HEK293 (cell line): ENCODE measurements at regions not wholly inside any gene's neighbourhood (a gene's known extent, or its start where the extent isn't known, plus 50 kb on each side); places are given as distances from the start of the nearest gene placed in this dataset.

Experiments used
- CTCF ChIA-PET: fragments of 350-600 bp; formaldehyde crosslinking; extraction: SDS; loops from one replicate; lab custom pipeline; 2021; ENCODE audit warnings: antibody characterized with exemption; lab: Yijun Ruan, JAX
- POLR2A ChIA-PET: fragments of 300-600 bp; formaldehyde crosslinking; extraction: SDS; loops from one replicate; lab custom pipeline; 2020; ENCODE audit warnings: antibody characterized with exemption, inconsistent platforms; lab: Yijun Ruan, JAX
- H3K27ac ChIP-seq: fragments of 200-500 bp; sonication (Bioruptor generic); 2 replicates; pipeline ENCODE4 v1.5.1; 2014; ENCODE audit warnings: low read depth, low read length, control low read depth, inconsistent platforms; ENCODE audit errors: extremely low read depth
- H3K36me3 ChIP-seq, 2 experiments: fragments of 200-500 bp in 1 of 2; sonication (Bioruptor generic) in 1 of 2; 1 replicate in 1 of 2; 2 replicates in 1 of 2; pipeline ENCODE4 v1.5.1; 2014 to 2017; ENCODE audit warnings: inconsistent platforms in 2 of 2, low read length in 2 of 2; ENCODE audit not compliant: control insufficient read depth in 2 of 2, insufficient read depth in 1 of 2
- H3K4me1 ChIP-seq: fragments of 200-500 bp; sonication (Bioruptor generic); 2 replicates; pipeline ENCODE4 v1.5.1; 2014; ENCODE audit warnings: mild to moderate bottlenecking, low read length, inconsistent platforms; ENCODE audit not compliant: control insufficient read depth, insufficient read depth
- H3K4me3 ChIP-seq: 2 replicates; pipeline ENCODE4 v1.5.1; 2011; ENCODE audit warnings: low read depth, mild to moderate bottlenecking, control low read depth, low read length, moderate library complexity
- H3K9me3 ChIP-seq: fragments of 200-500 bp; sonication (Bioruptor generic); 2 replicates; pipeline ENCODE4 v1.5.1; 2014; ENCODE audit warnings: low read depth, low read length, inconsistent platforms; ENCODE audit not compliant: control insufficient read depth, insufficient read depth
- AEBP2 ChIP-seq: fragments of 450-650 bp; formaldehyde crosslinking; IDR thresholded peaks from 2 replicates; pipeline ENCODE4 v1.5.1; 2016; ENCODE audit warnings: missing biosample characterization, missing genetic modification characterization, borderline replicate concordance
- FEZF1 ChIP-seq: fragments of 450-650 bp; formaldehyde crosslinking; IDR thresholded peaks from 2 replicates; pipeline ENCODE4 v1.5.1; 2016; ENCODE audit warnings: missing biosample characterization, missing genetic modification characterization
- GFI1B ChIP-seq: fragments of 450-650 bp; formaldehyde crosslinking; IDR thresholded peaks from 2 replicates; pipeline ENCODE4 v1.5.1; 2016; ENCODE audit warnings: missing biosample characterization, missing genetic modification characterization
- MYNN ChIP-seq: fragments of 450-650 bp; formaldehyde crosslinking; IDR thresholded peaks from 2 replicates; pipeline ENCODE4 v1.5.1; 2016; ENCODE audit warnings: missing biosample characterization, missing genetic modification characterization, borderline replicate concordance
- MZF1 ChIP-seq: fragments of 450-650 bp; formaldehyde crosslinking; IDR thresholded peaks from 2 replicates; pipeline ENCODE4 v1.5.1; 2017; ENCODE audit warnings: missing biosample characterization, missing genetic modification characterization, borderline replicate concordance
- OSR2 ChIP-seq: fragments of 450-650 bp; formaldehyde crosslinking; IDR thresholded peaks from 2 replicates; pipeline ENCODE4 v1.5.1; 2016; ENCODE audit warnings: missing biosample characterization, missing genetic modification characterization
- OVOL3 ChIP-seq: fragments of 450-650 bp; formaldehyde crosslinking; IDR thresholded peaks from 2 replicates; pipeline ENCODE4 v1.5.1; 2016; ENCODE audit warnings: missing biosample characterization, missing genetic modification characterization
- REST ChIP-seq: fragments of 450-650 bp; formaldehyde crosslinking; IDR thresholded peaks from 2 replicates; pipeline ENCODE4 v1.5.1; 2016; ENCODE audit warnings: missing biosample characterization, missing genetic modification characterization
- SCRT1 ChIP-seq: fragments of 450-650 bp; formaldehyde crosslinking; IDR thresholded peaks from 2 replicates; pipeline ENCODE4 v1.5.1; 2016; ENCODE audit warnings: missing biosample characterization, missing genetic modification characterization, borderline replicate concordance
- SP7 ChIP-seq: fragments of 450-650 bp; formaldehyde crosslinking; IDR thresholded peaks from 2 replicates; pipeline ENCODE4 v1.5.1; 2016; ENCODE audit warnings: missing biosample characterization, missing genetic modification characterization
- ZEB2 ChIP-seq: fragments of 450-650 bp; formaldehyde crosslinking; IDR thresholded peaks from 2 replicates; pipeline ENCODE4 v1.5.1; 2016; ENCODE audit warnings: missing biosample characterization, missing genetic modification characterization
- ZIC2 ChIP-seq: fragments of 450-650 bp; formaldehyde crosslinking; IDR thresholded peaks from 2 replicates; pipeline ENCODE4 v1.5.1; 2016; ENCODE audit warnings: missing biosample characterization, missing genetic modification characterization
- ZNF132 ChIP-seq: fragments of 450-650 bp; formaldehyde crosslinking; IDR thresholded peaks from 2 replicates; pipeline ENCODE4 v1.5.1; 2017; ENCODE audit warnings: missing biosample characterization, missing genetic modification characterization, borderline replicate concordance
- ZNF23 ChIP-seq: fragments of 450-650 bp; formaldehyde crosslinking; IDR thresholded peaks from 2 replicates; pipeline ENCODE4 v1.5.1; 2016; ENCODE audit warnings: missing biosample characterization, missing genetic modification characterization, borderline replicate concordance
- ZNF239 ChIP-seq: fragments of 450-650 bp; formaldehyde crosslinking; IDR thresholded peaks from 2 replicates; pipeline ENCODE4 v1.5.1; 2016; ENCODE audit warnings: missing biosample characterization, missing genetic modification characterization
- ZNF274 ChIP-seq, 2 experiments: fragments of 200-500 bp in 1 of 2; fragments of 450-650 bp in 1 of 2; sonication (Bioruptor generic) in 1 of 2; formaldehyde crosslinking in 1 of 2; IDR thresholded peaks; 2 replicates each; pipeline versions ENCODE4 v1.5.1 to v1.6.1; 2014 to 2016; ENCODE audit warnings: borderline replicate concordance in 1 of 2, inconsistent platforms in 1 of 2, low read length in 1 of 2, missing biosample characterization in 1 of 2, missing genetic modification characterization in 1 of 2
- ZNF302 ChIP-seq: fragments of 450-650 bp; formaldehyde crosslinking; IDR thresholded peaks from 2 replicates; pipeline ENCODE4 v1.5.1; 2016; ENCODE audit warnings: missing biosample characterization, missing genetic modification characterization, low read depth
- ZNF335 ChIP-seq: fragments of 450-650 bp; formaldehyde crosslinking; conservative IDR thresholded peaks from 2 replicates; pipeline ENCODE4 v1.5.1; 2016; ENCODE audit warnings: missing biosample characterization, missing genetic modification characterization
- ZNF449 ChIP-seq: fragments of 450-650 bp; formaldehyde crosslinking; IDR thresholded peaks from 2 replicates; pipeline ENCODE4 v1.5.1; 2017; ENCODE audit warnings: missing biosample characterization, mild to moderate bottlenecking, missing genetic modification characterization, moderate library complexity
- ZNF548 ChIP-seq: fragments of 450-650 bp; formaldehyde crosslinking; IDR thresholded peaks from 2 replicates; pipeline ENCODE4 v1.5.1; 2016; ENCODE audit warnings: missing biosample characterization, missing genetic modification characterization
- ZNF560 ChIP-seq: fragments of 450-650 bp; formaldehyde crosslinking; IDR thresholded peaks from 2 replicates; pipeline ENCODE4 v1.5.1; 2017; ENCODE audit warnings: missing biosample characterization, missing genetic modification characterization, borderline replicate concordance
- ZNF704 ChIP-seq: fragments of 450-650 bp; formaldehyde crosslinking; IDR thresholded peaks from 2 replicates; pipeline ENCODE4 v1.5.1; 2016; ENCODE audit warnings: missing biosample characterization, missing genetic modification characterization
- ZNF768 ChIP-seq: fragments of 450-650 bp; formaldehyde crosslinking; IDR thresholded peaks from 2 replicates; pipeline ENCODE4 v1.5.1; 2018; ENCODE audit warnings: missing biosample characterization, mild to moderate bottlenecking, missing genetic modification characterization
- ZNF837 ChIP-seq: fragments of 450-650 bp; formaldehyde crosslinking; IDR thresholded peaks from 2 replicates; pipeline ENCODE4 v1.5.1; 2016; ENCODE audit warnings: missing biosample characterization, missing genetic modification characterization
- ZSCAN4 ChIP-seq: fragments of 450-650 bp; formaldehyde crosslinking; IDR thresholded peaks from 2 replicates; pipeline ENCODE4 v1.5.1; 2017; ENCODE audit warnings: missing biosample characterization, missing genetic modification characterization

- TF ChIP-seq ZNF449 (tag by site-specific recombination) (no peak), ZNF768 (tag by site-specific recombination) (no peak), AEBP2 (no peak), ZNF23 (no peak), ZNF704 (tag by site-specific recombination) (no peak), MYNN (tag by site-specific recombination) (no peak), ZNF239 (tag by site-specific recombination) (no peak), ZNF837 (tag by site-specific recombination) (no peak), REST (tag by site-specific recombination) (no peak), ZNF560 (tag by site-specific recombination) (no peak), ZNF132 (no peak)
These were observed 175.8 kb upstream of the ATP2B1 start (continued) for GRCh38 chr12:89884416-89884898.

GRCh38 chr12:89883630-89884389 is 175.2 kb upstream of the ATP2B1 start:
- no peaks in the 10 kb centered on the region for H3K9me3 ChIP-seq
- no peaks in the 10 kb centered on the region for H3K36me3 ChIP-seq
- POLR2A ChIA-PET: interaction anchor here (1.4 kb wide), 1 partner anchor 175 kb away, joined by 4 read pairs; no protein-coding TSS in a partner anchor
- no peak for TF ChIP-seq ZNF132
- TF ChIP-seq ZNF302 (tag by site-specific recombination): no peak
- 0 out of 2 replicates have a peak, but pooled peaks have one; percentile 40 for TF ChIP-seq SP7 (tag by site-specific recombination)
- TF ChIP-seq OSR2 (tag by site-specific recombination): peak; percentile 55; the same call in 1 of the 2 replicates
- no peak for TF ChIP-seq ZEB2 (tag by site-specific recombination)
- peak; percentile 85 for TF ChIP-seq ZSCAN4 (tag by site-specific recombination)
- no peak for TF ChIP-seq MZF1 (tag by site-specific recombination)
- TF ChIP-seq ZNF335 (tag by site-specific recombination): 0 out of 2 replicates have a peak, but pooled peaks have one; percentile 16
- peak; percentile 69 for TF ChIP-seq FEZF1 (tag by site-specific recombination)
- TF ChIP-seq SCRT1: peak; percentile 41; the same call in 1 of the 2 replicates
- no peak for TF ChIP-seq ZNF274 (IDR thresholded peaks at IDR 0.05; ENCODE audit: low read length)
- TF ChIP-seq ZNF274 (tag by site-specific recombination; IDR thresholded peaks at IDR 0.05; ENCODE audit: borderline replicate concordance): no peak
- no peak for TF ChIP-seq ZNF548 (tag by site-specific recombination)
- 0 out of 2 replicates have a peak, but pooled peaks have one; percentile 24 for TF ChIP-seq OVOL3 (tag by site-specific recombination)
- peak; percentile 17; the same call in 1 of the 2 replicates for TF ChIP-seq GFI1B
- TF ChIP-seq ZIC2 (tag by site-specific recombination): peak; percentile 77
- peaks cover 19% of the 10 kb centered on the region for H3K4me1 ChIP-seq
- H3K27ac ChIP-seq: peak overlapping the region; percentile 57
- no peak overlapping the region for H3K4me3 ChIP-seq
- CTCF ChIA-PET: no interaction called here
